Progenitor cell of endocrine pancreas (in vitro differentiated cells): ENCODE measurements at regions not wholly inside any gene's neighbourhood (a gene's known extent, or its start where the extent isn't known, plus 50 kb on each side); places are given as distances from the start of the nearest gene placed in this dataset.

Experiments
- DNase-seq: peaks from one replicate; pipeline ENCODE4 v3.0.0; 2021; ENCODE audit warnings: low spot score; ENCODE audit not compliant: unreplicated experiment
- H3K27ac Mint-ChIP-seq: 2 replicates; pipeline ENCODE4 v1.8.0; 2021; ENCODE audit warnings: mild to moderate bottlenecking, moderate library complexity, mixed read lengths
- H3K27me3 Mint-ChIP-seq: 2 replicates; pipeline ENCODE4 v1.8.0; 2021; ENCODE audit warnings: mixed read lengths
- H3K36me3 Mint-ChIP-seq: 2 replicates; pipeline ENCODE4 v1.8.0; 2022; ENCODE audit warnings: mixed read lengths; ENCODE audit not compliant: insufficient read depth
- H3K4me1 Mint-ChIP-seq: 2 replicates; pipeline ENCODE4 v1.8.0; 2021; ENCODE audit warnings: low read depth, mixed read lengths
- H3K4me3 Mint-ChIP-seq: 2 replicates; pipeline ENCODE4 v1.8.0; 2021; ENCODE audit warnings: low read depth, mild to moderate bottlenecking, moderate library complexity, mixed read lengths
- H3K9me3 Mint-ChIP-seq: 2 replicates; pipeline ENCODE4 v1.8.0; 2021; ENCODE audit warnings: low read depth, mixed read lengths
- TF ChIP-seq, protein P1 (sequence below): fragments of 200-600 bp; sonication (generic); IDR thresholded peaks from one replicate; pipeline ENCODE4 v1.5.0; 2021; ENCODE audit warnings: antibody characterized with exemption, mild to moderate bottlenecking; ENCODE audit not compliant: unreplicated experiment

DNA sequence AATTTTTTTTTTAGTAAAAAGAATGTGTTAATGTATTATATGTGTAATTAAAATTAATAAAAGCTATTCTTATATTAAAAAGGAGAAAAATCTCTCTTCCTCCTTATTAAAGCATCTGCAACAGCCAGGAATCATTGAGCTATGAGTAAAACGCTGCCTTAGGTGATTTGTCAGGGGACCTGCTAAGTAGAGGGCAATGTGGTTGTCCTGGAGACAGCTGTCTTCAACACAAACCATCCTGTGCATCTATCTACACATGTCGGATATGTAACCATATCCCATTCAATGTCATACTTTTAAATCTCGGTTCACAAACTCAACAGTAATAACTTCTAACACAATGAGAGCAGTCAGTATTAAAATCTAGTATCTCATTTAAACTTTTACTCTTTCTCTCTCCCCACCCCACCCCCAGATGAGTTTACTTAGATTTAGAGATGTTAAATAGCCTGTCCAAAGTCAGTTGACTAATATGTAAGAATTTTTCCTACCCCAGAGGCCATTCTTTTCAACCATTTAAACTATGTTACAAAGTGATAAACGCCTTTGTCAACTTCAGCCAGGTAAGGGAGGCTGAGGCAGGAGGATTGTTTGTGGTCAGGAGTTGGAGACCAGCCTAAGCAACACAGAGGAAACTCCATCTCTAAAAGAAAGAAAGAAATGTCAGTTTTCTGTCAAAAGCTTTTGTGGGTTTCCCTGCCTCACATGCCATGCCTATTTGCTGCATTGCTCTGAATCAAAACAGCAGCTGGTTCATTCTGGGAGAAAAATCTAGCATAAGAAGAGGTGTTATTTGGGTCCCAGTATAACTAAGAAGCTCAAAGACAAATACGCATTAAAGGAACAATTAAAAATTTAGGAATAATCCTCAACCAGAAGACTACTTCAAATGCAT lies 413.7 kb upstream of the CCDC196 start:
- Mint-ChIP-seq H3K27me3 (peaks cover 20% of the 10 kb centered on the region), H3K9me3 (no peaks in the 10 kb centered on the region), H3K4me3 (no peak overlapping the region), H3K4me1 (no peaks in the 10 kb centered on the region), H3K27ac (no peak overlapping the region), H3K36me3 (no peaks in the 10 kb centered on the region)
- TF ChIP-seq, protein P1, sequence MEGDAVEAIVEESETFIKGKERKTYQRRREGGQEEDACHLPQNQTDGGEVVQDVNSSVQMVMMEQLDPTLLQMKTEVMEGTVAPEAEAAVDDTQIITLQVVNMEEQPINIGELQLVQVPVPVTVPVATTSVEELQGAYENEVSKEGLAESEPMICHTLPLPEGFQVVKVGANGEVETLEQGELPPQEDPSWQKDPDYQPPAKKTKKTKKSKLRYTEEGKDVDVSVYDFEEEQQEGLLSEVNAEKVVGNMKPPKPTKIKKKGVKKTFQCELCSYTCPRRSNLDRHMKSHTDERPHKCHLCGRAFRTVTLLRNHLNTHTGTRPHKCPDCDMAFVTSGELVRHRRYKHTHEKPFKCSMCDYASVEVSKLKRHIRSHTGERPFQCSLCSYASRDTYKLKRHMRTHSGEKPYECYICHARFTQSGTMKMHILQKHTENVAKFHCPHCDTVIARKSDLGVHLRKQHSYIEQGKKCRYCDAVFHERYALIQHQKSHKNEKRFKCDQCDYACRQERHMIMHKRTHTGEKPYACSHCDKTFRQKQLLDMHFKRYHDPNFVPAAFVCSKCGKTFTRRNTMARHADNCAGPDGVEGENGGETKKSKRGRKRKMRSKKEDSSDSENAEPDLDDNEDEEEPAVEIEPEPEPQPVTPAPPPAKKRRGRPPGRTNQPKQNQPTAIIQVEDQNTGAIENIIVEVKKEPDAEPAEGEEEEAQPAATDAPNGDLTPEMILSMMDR: no peak
- no peak for DNase-seq

DNA sequence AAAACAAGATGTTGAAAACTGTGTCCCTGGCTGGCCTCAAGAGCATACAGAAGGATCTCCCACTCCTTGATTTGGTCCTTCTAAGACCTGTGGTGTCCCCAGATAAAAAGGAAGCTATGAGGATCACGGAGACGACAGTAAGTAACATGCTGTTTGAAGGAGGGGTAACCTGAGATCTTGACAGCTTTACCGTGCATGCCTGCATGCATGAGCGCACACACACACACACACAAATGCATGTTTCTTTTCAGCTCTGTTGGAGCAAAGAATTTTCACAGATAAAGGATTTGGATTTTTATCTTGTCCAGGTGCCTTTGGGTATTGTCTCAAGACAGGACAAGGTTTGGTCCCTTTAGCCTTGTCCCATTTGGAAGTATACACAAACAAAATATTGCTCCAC lies 411.6 kb upstream of the CCDC196 start:
- H3K27ac Mint-ChIP-seq: no peak overlapping the region
- no peaks in the 10 kb centered on the region for H3K36me3 Mint-ChIP-seq
- peaks cover 17% of the 10 kb centered on the region for H3K27me3 Mint-ChIP-seq
- H3K4me1 Mint-ChIP-seq: no peaks in the 10 kb centered on the region
- no peaks in the 10 kb centered on the region for H3K9me3 Mint-ChIP-seq
- no peak for DNase-seq
- TF ChIP-seq, protein P1: no peak
- no peak overlapping the region for H3K4me3 Mint-ChIP-seq

DNA sequence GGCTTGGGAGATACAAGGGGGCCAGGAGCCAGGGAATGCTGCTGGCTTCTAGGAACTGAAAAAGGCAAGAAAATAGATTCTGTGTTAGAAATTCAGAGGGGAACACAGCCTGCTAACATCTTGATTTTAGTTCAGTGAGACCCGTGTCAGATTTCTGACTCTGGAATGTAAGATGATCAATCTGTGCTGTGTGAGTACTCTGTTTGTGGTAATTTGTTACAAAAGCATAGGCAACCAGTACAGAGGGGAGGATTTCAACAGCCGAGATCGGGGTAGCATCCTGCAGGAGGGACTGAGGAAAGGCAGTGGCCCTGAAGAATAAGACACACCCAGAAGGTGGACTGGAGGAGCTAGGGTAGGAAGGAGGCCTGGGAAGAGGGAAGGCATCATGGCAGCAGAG lies 410.0 kb upstream of the CCDC196 start:
- no peaks in the 10 kb centered on the region for H3K36me3 Mint-ChIP-seq
- H3K27me3 Mint-ChIP-seq: peaks cover 8% of the 10 kb centered on the region
- no peak overlapping the region for H3K27ac Mint-ChIP-seq
- TF ChIP-seq, protein P1: no peak
- DNase-seq: no peak
- H3K4me1 Mint-ChIP-seq: no peaks in the 10 kb centered on the region
- no peak overlapping the region for H3K4me3 Mint-ChIP-seq
- H3K9me3 Mint-ChIP-seq: no peaks in the 10 kb centered on the region

DNA sequence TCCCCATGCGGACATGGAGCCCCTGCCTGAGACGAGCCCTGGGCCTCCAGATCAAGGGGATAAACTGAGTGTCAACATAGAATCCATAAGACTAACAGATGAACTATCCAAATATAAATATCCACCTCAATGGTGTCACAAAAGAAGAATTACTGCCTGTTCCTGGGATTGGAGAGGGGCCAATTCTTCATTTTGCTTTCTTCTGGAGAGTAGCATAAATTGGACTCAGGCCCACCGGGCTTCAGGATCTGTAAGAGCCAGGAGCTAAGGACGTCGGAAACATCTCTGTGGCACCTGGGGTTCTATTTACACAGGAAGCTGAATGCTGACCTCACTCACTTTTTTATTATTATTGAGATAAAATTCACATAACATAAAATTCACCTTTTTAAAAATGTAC lies 408.2 kb upstream of the CCDC196 start:
- H3K9me3 Mint-ChIP-seq: no peaks in the 10 kb centered on the region
- no peak overlapping the region for H3K4me3 Mint-ChIP-seq
- no peak for DNase-seq
- H3K27me3 Mint-ChIP-seq: peaks cover 8% of the 10 kb centered on the region
- peaks cover under 1% of the 10 kb centered on the region for H3K4me1 Mint-ChIP-seq
- H3K27ac Mint-ChIP-seq: no peak overlapping the region
- TF ChIP-seq, protein P1: no peak
- H3K36me3 Mint-ChIP-seq: no peaks in the 10 kb centered on the region

DNA sequence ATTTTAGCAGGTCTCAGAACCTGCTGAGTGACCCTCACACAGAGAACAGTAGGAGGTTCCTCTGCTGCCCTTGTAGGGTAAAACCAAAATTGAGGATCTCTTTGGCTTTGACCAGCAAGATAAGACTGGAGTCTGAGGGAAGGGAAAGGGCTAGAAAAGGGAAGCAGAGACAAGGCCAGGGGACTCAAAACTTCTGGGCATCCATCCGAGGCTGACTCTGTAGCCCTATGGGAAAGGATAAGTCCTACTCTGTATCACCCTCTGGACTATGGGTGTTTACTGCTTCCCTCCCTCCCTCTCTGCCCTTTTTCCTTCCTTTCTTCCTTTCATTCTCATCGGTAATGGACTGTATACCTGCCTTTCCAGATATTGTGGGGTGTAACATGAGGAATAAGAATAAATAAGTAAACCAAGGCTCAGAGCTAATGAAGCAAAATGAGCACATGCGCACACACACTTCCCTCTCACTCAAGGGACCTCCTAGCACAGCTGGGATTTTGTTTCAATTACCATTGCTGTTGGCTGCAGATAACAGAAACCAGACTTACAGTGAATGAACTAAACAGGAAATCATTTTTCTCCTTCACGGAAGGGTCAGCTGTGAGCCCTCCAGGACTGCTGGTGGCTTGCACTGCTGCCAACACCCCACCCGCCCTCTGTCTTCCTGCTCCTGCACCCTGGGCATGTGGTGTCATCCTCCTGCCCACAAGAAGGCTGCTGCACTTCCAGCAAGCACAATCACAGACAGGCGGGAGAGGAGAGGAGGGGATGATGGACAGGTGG lies 404.4 kb upstream of the CCDC196 start:
- Mint-ChIP-seq H3K27ac (no peak overlapping the region), H3K4me1 (peaks cover 4% of the 10 kb centered on the region), H3K4me3 (no peak overlapping the region)

More for the DNA sequence above, 404.4 kb upstream of the CCDC196 start:
- Mint-ChIP-seq H3K9me3 (no peaks in the 10 kb centered on the region), H3K36me3 (no peaks in the 10 kb centered on the region), H3K27me3 (peaks cover 11% of the 10 kb centered on the region)
- no peak for DNase-seq
- TF ChIP-seq, protein P1: no peak
